ENCODE measurements at regions not wholly inside any gene's neighbourhood (a gene's known extent, or its start where the extent isn't known, plus 50 kb on each side); places are given as distances from the start of the nearest gene placed in this dataset.

DNA sequence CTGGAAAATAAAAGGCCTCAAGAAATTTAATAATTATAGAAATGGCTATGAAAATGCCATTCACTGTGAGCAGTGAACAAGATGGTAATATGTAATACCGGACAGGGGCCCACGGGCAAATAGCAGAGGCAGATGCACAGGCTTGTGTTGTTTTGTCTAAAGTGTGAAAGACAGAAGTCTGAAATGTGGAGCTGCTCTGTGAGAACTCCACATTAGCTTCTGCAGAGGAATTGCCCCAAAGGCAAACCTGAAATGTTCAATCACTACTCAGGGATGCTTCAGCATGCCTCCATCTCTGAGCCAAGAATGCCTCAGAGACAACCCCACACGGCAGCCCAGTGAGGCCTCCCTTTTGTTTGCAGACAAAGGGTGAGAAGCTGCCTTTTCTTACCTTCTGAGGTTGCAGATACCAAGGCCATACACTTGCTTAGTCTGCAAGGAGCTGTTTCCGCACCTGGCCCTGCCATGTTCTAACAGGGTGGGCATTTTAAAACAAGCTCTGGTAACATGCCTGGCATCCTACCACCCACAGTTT is 124.3 kb upstream of the CXCL14 start:
- ATAC-seq (no peak), DNase-seq (no peak)
- intact Hi-C loops (cut with DNase I, micrococcal nuclease), result no loop called here
- TF ChIP-seq, protein P1, sequence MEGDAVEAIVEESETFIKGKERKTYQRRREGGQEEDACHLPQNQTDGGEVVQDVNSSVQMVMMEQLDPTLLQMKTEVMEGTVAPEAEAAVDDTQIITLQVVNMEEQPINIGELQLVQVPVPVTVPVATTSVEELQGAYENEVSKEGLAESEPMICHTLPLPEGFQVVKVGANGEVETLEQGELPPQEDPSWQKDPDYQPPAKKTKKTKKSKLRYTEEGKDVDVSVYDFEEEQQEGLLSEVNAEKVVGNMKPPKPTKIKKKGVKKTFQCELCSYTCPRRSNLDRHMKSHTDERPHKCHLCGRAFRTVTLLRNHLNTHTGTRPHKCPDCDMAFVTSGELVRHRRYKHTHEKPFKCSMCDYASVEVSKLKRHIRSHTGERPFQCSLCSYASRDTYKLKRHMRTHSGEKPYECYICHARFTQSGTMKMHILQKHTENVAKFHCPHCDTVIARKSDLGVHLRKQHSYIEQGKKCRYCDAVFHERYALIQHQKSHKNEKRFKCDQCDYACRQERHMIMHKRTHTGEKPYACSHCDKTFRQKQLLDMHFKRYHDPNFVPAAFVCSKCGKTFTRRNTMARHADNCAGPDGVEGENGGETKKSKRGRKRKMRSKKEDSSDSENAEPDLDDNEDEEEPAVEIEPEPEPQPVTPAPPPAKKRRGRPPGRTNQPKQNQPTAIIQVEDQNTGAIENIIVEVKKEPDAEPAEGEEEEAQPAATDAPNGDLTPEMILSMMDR (IDR thresholded peaks at IDR 0.05), result no peak
- Histone ChIP-seq H3K9me3 (no peaks in the 10 kb centered on the region), H3K36me3 (ENCODE audit: low read depth) (no peaks in the 10 kb centered on the region), H3K4me3 (no peak overlapping the region), H3K4me1 (ENCODE audit: low read depth) (peaks cover 15% of the 10 kb centered on the region)

DNA sequence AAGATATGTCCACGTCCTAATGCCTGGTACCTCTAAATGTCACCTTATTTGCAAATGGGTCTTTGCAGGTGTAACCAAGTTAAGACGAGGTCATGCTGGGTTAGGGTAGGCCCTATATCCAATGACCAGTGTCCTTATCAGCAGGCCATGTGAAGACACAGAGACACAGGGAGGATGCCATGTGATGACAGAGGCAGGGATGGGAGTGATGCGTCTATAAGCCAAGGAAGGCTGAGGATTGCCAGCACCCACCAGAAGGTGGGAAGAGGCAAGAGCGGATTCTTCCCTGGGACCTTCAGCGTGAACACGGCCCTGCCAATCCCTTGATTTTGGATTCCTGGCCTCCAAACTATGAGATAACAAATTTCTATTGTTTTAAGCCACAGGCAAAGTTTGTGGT is 123.4 kb upstream of the CXCL14 start:
- DNase-seq (no peak), ATAC-seq (no peak)
- H3K36me3 ChIP-seq (ENCODE audit: low read depth), result no peaks in the 10 kb centered on the region
- TF ChIP-seq, protein P1 (IDR thresholded peaks at IDR 0.05), result no peak
- no peak overlapping the region for H3K4me3 ChIP-seq
- intact Hi-C loops (cut with DNase I, micrococcal nuclease), result no loop called here
- peaks cover 15% of the 10 kb centered on the region for H3K4me1 ChIP-seq (ENCODE audit: low read depth)
- H3K9me3 ChIP-seq, result no peaks in the 10 kb centered on the region

DNA sequence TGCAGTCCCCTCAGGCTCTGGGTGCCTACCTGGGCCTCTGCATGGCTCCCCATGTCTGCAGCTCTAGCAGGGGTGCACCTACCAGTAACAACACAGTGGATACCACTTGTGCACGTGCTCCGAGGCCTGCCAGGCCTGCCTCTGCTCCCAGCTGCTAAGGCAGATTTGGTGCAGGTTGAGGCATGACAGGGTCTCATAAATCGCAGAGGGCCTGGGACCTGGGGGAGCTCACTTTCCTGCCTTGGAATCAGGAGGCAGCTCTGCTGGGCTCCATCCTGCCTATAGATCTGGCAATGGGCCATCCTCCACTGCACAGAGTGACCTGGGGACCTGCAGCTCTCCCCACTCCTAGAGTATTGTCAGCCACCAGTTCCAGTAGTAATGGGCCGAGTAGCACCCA is 121.9 kb upstream of the CXCL14 start:
- Histone ChIP-seq H3K36me3 (ENCODE audit: low read depth) (no peaks in the 10 kb centered on the region), H3K9me3 (no peaks in the 10 kb centered on the region), H3K4me1 (ENCODE audit: low read depth) (peaks cover 10% of the 10 kb centered on the region), H3K4me3 (no peak overlapping the region)
- no peak for DNase-seq
- intact Hi-C loops (cut with DNase I, micrococcal nuclease), result no loop called here
- ATAC-seq, result no peak
- TF ChIP-seq, protein P1 (IDR thresholded peaks at IDR 0.05), result no peak

DNA sequence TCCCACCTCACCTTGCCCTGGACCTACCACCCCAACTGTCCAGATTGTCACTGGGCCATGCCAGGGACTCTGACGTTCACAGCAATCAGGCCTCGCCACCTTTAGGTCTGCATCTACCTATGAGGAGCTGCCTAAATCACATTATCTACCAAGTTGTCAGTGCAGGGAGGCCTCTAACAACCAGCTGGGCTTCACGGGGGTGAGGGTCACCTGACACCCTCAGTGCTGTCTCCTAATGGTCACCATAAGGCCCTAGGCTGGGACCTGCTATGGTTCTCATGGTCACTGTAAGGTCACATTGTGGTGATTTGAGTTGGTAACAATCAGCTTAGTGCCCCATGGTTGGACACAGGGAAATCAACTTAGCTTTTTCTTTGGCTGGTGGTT is 119.2 kb upstream of the CXCL14 start:
- DNase-seq (no peak), ATAC-seq (no peak)
- Histone ChIP-seq H3K4me1 (ENCODE audit: low read depth) (no peaks in the 10 kb centered on the region), H3K4me3 (no peak overlapping the region), H3K36me3 (ENCODE audit: low read depth) (no peaks in the 10 kb centered on the region), H3K9me3 (no peaks in the 10 kb centered on the region)
- intact Hi-C loops (cut with DNase I, micrococcal nuclease), result no loop called here
- TF ChIP-seq, protein P1 (IDR thresholded peaks at IDR 0.05), result no peak

DNA sequence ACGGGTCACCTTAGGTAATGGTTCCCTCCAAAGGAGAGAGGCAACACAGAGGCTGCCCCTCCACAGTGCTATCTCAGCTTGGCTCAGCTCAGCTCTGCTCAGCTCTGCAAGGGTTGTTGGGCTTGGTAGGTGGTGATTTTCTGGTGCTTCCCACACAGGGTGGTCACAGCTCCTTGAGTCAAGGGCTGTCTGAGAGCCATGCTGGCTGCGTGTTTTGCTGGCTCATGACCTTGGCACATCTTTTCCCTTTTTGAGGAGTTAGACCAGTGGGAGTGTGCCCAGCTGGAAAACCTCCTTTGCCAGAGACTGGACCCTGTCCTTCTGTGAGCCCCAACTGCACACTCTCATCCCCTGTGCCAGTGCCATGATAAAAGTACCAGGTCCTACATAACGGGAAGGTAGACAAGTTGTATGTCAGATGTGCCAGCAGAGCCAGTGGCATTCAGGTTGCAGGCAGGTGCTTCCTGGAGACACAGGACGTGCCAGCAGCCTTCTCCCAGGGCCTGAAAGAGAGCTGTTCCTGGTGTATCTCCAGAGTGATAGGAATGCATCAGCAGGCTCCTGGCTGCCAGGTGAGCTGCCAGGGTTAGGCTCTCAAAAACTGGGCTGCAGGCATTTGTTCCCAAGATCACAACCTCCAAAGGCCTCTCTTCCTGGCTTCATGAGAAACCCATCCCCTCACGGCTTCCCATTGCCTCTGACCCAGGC is 118.6 kb upstream of the CXCL14 start:
- intact Hi-C loops (cut with DNase I, micrococcal nuclease), result no loop called here
- DNase-seq, result no peak
- no peaks in the 10 kb centered on the region for H3K4me1 ChIP-seq (ENCODE audit: low read depth)
- TF ChIP-seq, protein P1 (IDR thresholded peaks at IDR 0.05), result no peak
- H3K9me3 ChIP-seq, result no peaks in the 10 kb centered on the region
- no peaks in the 10 kb centered on the region for H3K36me3 ChIP-seq (ENCODE audit: low read depth)
- H3K4me3 ChIP-seq, result no peak overlapping the region
- no peak for ATAC-seq
